GM12892 (cell line): ENCODE measurements at regions not wholly inside any gene's neighbourhood (a gene's known extent, or its start where the extent isn't known, plus 50 kb on each side); places are given as distances from the start of the nearest gene placed in this dataset.

Experiments used
- POLR2A ChIP-seq: IDR thresholded peaks from 2 replicates; pipeline ENCODE4 v1.6.1; 2011; ENCODE audit warnings: low read depth, low read length, control low read depth
- POLR2AphosphoS5 ChIP-seq: IDR thresholded peaks from 2 replicates; pipeline ENCODE4 v1.6.1; 2011; ENCODE audit warnings: low read depth, low read length, control low read depth
- TAF1 ChIP-seq: IDR thresholded peaks from 2 replicates; pipeline ENCODE4 v1.6.1; 2011; ENCODE audit warnings: low read depth, mild to moderate bottlenecking, control low read depth, low read length, borderline replicate concordance

- no peak for TF ChIP-seq POLR2A
- no peak for TF ChIP-seq POLR2AphosphoS5
- no peak for TF ChIP-seq TAF1
These were observed 273.9 kb downstream of the RAB38 start for GRCh38 chr11:87901341-87901740.
